GM21786 (cell line): ENCODE measurements at regions not wholly inside any gene's neighbourhood (a gene's known extent, or its start where the extent isn't known, plus 50 kb on each side); places are given as distances from the start of the nearest gene placed in this dataset.
"Not testable (repeated sequence)": the region's sequence is repeated elsewhere in the genome, so short reads cannot be mapped to it uniquely, and the experiment has no call there.

ENCODE experiments used
- ATAC-seq: cut with Tn5 transposase; IDR thresholded peaks from one replicate; pipeline ENCODE4 v1.9.1; 2021; ENCODE audit not compliant: unreplicated experiment

GRCh38 chr3:99586701-99587100, 51.7 kb upstream of the COL8A1 start:
- ATAC-seq = no peak

GRCh38 chr3:99579965-99580364, 58.4 kb upstream of the COL8A1 start:
- no peak for ATAC-seq

- no peak for ATAC-seq
Observed at GRCh38 chr3:99579246-99579645, 59.1 kb upstream of the COL8A1 start.

GRCh38 chr3:99578339-99578970, 59.9 kb upstream of the COL8A1 start:
- ATAC-seq = no peak

- no peak for ATAC-seq
Observed at GRCh38 chr3:99576904-99577559, 61.4 kb upstream of the COL8A1 start.

- no peak for ATAC-seq
Observed at GRCh38 chr3:99575683-99576082, 62.7 kb upstream of the COL8A1 start.

- ATAC-seq = no peak
Observed at GRCh38 chr3:99570061-99570460, 68.3 kb upstream of the COL8A1 start.

GRCh38 chr3:99568663-99569335, 69.6 kb upstream of the COL8A1 start:
- ATAC-seq = no peak

GRCh38 chr3:99565331-99565730, 73.1 kb upstream of the COL8A1 start:
- ATAC-seq = no peak

- ATAC-seq = no peak
Observed at GRCh38 chr3:99562990-99563607, 75.3 kb upstream of the COL8A1 start.

GRCh38 chr3:99562138-99562537, 76.3 kb upstream of the COL8A1 start:
- no peak for ATAC-seq

GRCh38 chr3:99561056-99561455, 77.3 kb upstream of the COL8A1 start:
- no peak for ATAC-seq

GRCh38 chr3:99559196-99559595, 79.2 kb upstream of the COL8A1 start:
- no peak for ATAC-seq

GRCh38 chr3:99555885-99556284, 82.5 kb upstream of the COL8A1 start:
- not testable (repeated sequence) for ATAC-seq

- ATAC-seq = no peak
Observed at GRCh38 chr3:99551520-99551919, 86.9 kb upstream of the COL8A1 start.

GRCh38 chr3:99549957-99550603, 88.3 kb upstream of the COL8A1 start:
- ATAC-seq = no peak

- ATAC-seq = no peak
Observed at GRCh38 chr3:99549220-99549619, 89.2 kb upstream of the COL8A1 start.

GRCh38 chr3:99548674-99549073, 89.7 kb upstream of the COL8A1 start:
- no peak for ATAC-seq

GRCh38 chr3:99545941-99546580, 92.3 kb upstream of the COL8A1 start:
- ATAC-seq = no peak

GRCh38 chr3:99544786-99545281, 93.6 kb upstream of the COL8A1 start:
- ATAC-seq = no peak

GRCh38 chr3:99543796-99544195, 94.6 kb upstream of the COL8A1 start:
- no peak for ATAC-seq
